ENCODE measurements at regions not wholly inside any gene's neighbourhood (a gene's known extent, or its start where the extent isn't known, plus 50 kb on each side); places are given as distances from the start of the nearest gene placed in this dataset.

- Histone ChIP-seq H3K9me3 (replicated peaks in 1 of 3) (no peaks in the 10 kb centered on the region), H3K36me3 (replicated peaks in 1 of 2) (no peaks in the 10 kb centered on the region), H3K4me3 (no peak overlapping the region), H3K4me1 (replicated peaks in 1 of 2) (no peaks in the 10 kb centered on the region), H3K27me3 (no peaks in the 10 kb centered on the region), H3K27ac (no peak overlapping the region)
- intact Hi-C loops (cut with DNase I), result no loop called here
- DNase-seq, result no peak
- TF ChIP-seq POLR2A (IDR thresholded peaks at IDR 0.05) (no peak), CTCF (IDR thresholded peaks at IDR 0.05) (no peak)
Observed at GRCh38 chr14:86310611-86311010, 780.7 kb downstream of the FLRT2 start.

GRCh38 chr14:86310148-86310547, 780.2 kb downstream of the FLRT2 start:
- no peak for TF ChIP-seq POLR2A (IDR thresholded peaks at IDR 0.05)
- no peak for TF ChIP-seq CTCF (IDR thresholded peaks at IDR 0.05)
- no peak for DNase-seq
- H3K4me1 ChIP-seq (replicated peaks in 1 of 2), result no peaks in the 10 kb centered on the region
- H3K4me3 ChIP-seq, result no peak overlapping the region
- no peaks in the 10 kb centered on the region for H3K36me3 ChIP-seq (replicated peaks in 1 of 2)
- H3K27me3 ChIP-seq, result no peaks in the 10 kb centered on the region
- no peaks in the 10 kb centered on the region for H3K9me3 ChIP-seq (replicated peaks in 1 of 3)
- WGBS, 4 donors, result 71 to 79% (median 75%) methylated on average over 6 of the region's 6 CpGs
- intact Hi-C loops (cut with DNase I), result no loop called here
- H3K27ac ChIP-seq, result no peak overlapping the region

- H3K27me3 ChIP-seq, result no peaks in the 10 kb centered on the region
- H3K36me3 ChIP-seq (replicated peaks in 1 of 2), result no peaks in the 10 kb centered on the region
- DNase-seq, result no peak
- no peaks in the 10 kb centered on the region for H3K9me3 ChIP-seq (replicated peaks in 1 of 3)
- intact Hi-C loops (cut with DNase I), result no loop called here
- WGBS, 4 donors, result 68 to 85% (median 74%) methylated on average over 2 of the region's 2 CpGs
- no peaks in the 10 kb centered on the region for H3K4me1 ChIP-seq (replicated peaks in 1 of 2)
- no peak overlapping the region for H3K4me3 ChIP-seq
- no peak for TF ChIP-seq POLR2A (IDR thresholded peaks at IDR 0.05)
- no peak for TF ChIP-seq CTCF (IDR thresholded peaks at IDR 0.05)
- no peak overlapping the region for H3K27ac ChIP-seq
Observed at GRCh38 chr14:86305058-86305457, 775.1 kb downstream of the FLRT2 start.

GRCh38 chr14:86299994-86300393, 770.0 kb downstream of the FLRT2 start:
- no peak for TF ChIP-seq POLR2A (IDR thresholded peaks at IDR 0.05)
- TF ChIP-seq CTCF (IDR thresholded peaks at IDR 0.05), result no peak
- Histone ChIP-seq H3K4me1 (replicated peaks in 1 of 2) (no peaks in the 10 kb centered on the region), H3K36me3 (replicated peaks in 1 of 2) (no peaks in the 10 kb centered on the region), H3K27ac (no peak overlapping the region), H3K9me3 (replicated peaks in 1 of 3) (no peaks in the 10 kb centered on the region), H3K27me3 (no peaks in the 10 kb centered on the region), H3K4me3 (no peak overlapping the region)
- intact Hi-C loops (cut with DNase I), result no loop called here
- no peak for DNase-seq
- WGBS, 4 donors, result 69 to 82% (median 71%) methylated on average over 3 of the region's 3 CpGs

Measured in adrenal gland (tissue), 9 donors.